NCI-H2227 (cell line): ENCODE measurements at regions not wholly inside any gene's neighbourhood (a gene's known extent, or its start where the extent isn't known, plus 50 kb on each side); places are given as distances from the start of the nearest gene placed in this dataset.
A peak's percentile ranks its signal among the peaks of the same experiment; 100 is the strongest.

Experiments
- DNase-seq: peaks from one replicate; lab custom pipeline; 2025; ENCODE audit not compliant: unreplicated experiment; lab: John Stamatoyannopoulos, UW

DNA sequence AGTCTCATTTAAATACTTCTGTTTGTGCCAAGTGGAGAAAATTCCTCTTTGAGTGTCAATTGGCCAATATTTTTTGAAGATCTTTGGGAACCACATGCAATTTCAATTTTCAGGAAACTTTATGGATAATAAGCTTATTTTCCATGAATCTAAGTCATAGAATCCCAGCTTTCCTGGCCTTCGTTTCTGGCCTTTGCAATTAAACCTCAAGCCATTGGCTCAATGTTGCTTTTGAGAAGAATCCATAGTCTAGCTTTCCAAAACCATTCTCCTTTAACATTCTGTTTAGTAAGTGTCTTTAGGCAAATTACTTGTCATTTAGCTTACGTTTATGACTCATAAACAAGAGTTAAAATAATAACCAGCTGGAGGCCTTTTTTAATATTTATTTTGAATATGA is 145.0 kb upstream of the FTMT start:
- no peak for DNase-seq

DNA sequence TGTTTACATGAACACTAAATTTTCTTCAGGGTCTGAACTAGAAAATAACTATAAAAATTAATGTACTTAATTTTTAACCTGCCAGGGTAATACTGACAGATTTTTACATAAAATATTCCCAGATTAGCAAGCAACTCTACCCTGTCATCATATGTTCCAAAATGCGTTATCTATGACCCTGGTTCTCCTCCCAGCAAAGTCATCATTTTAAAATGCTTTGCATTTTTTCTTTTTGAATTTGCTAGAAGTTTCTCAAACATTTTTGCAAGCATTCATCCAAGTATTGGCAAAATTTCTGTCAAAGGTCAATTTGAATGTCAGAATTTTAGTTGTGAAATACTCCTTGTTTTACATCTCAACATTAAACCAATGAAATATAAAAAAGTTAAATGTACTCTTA is 144.5 kb upstream of the FTMT start:
- no peak for DNase-seq

DNA sequence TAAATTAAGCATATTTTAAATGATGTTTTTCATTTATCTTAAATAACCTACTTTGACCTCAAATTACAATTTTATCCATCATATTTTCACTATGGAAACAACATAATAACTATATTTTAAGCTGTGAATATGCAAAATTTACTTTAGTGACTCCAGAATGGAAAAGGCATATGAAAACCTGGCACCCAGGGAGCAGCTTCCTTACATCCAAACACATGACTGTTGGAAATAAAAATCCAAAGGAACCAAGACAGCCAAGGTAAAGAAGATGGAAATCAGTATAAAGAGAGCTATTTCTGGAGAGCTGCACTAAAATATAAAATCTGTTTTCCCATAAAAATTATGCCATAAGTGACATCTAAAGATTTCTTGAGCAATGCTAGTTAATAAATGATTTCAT is 140.3 kb upstream of the FTMT start:
- DNase-seq: no peak

DNA sequence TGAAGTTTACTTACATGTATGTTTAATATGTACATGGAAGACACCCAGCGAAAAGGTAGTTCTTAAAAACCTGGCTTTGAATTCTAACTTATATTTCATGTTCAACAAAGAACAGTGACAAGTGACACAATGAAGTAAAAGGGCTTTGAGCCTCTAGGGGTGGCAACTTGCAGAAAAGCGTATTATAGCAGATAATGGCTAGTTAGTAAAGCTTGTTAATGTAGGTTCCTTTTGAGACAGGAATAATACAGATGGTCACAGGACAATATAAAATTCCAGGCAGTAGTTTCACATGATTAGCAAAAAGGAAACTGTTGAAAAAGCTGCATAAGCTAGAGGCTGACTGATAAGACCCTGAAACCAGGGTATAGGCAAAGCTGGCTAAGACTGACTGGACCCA is 132.4 kb upstream of the FTMT start:
- DNase-seq: no peak

DNA sequence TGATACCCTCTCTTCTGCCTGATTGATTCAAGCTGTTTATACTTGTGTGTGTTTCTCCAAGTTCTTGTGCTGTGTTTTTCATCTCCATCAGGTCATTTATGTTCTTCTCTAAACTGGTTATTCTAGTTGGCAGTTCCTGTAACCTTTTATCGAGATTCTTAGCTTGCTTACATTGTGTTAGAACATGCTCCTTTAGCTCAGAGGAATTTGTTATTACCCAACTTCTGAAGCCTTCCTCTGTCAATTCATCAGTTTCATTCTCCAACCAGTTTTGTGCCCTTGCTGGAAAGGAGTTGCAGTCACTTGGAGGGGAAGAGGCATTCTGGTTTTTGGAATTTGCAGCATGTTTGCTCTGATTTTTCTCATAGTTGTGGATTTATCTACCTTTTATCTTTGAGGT is 126.2 kb upstream of the FTMT start:
- DNase-seq: no peak

DNA sequence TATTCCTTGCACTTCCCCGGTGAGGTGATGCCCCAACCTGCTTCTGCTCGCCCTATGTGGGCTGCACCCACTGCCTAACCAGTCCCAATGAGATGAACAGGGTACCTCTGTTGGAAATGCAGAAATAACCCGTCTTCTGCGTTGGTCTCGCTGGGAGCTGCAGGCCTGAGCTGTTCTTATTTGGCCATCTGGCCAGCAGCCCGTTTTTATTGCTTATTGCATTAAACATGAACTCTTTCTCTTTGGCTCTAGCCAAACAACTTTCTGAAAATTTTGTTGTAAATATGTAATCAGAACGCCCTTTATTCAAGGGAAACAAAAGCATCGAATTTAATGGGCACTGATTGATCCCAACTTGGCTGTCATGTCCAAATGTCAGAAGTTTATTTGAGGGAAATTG is 124.7 kb upstream of the FTMT start:
- no peak for DNase-seq

DNA sequence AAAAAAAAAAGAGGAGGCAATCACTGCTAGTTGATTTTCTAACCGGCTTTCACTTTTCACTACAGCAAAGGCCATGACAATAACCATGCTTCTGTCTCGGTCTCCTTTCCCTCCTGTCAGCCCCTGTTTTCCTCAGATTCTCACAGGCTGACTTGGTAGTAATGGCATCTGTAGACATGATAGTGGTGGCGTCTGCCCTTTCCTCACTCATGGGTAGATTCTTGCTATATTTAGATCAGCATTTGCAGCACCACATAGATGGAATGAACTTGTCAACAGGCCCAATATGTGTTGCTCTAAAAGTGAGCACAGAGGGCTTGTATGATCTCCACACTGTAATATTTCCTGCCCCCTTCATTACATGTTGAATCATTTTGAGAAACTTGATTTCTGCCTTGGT is 120.3 kb upstream of the FTMT start:
- DNase-seq: no peak

DNA sequence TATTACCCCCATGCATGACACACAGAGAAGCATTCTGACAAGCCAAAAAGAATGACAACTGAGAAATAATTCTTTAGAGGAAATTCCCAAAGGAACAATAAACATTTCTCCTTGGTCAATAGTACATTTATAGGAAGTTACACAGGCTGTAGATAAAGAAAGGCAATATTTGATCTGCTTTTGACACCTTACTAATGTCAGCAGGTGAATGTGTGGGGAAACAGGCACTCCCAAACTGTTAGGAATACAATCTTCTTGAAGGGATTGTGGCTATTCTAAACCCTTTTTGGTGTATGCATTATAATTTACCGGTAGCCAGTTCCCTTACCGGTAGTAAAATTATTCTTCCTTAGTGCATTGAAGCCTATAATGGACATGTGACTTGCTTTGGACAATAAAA is 116.1 kb upstream of the FTMT start:
- DNase-seq: no peak

DNA sequence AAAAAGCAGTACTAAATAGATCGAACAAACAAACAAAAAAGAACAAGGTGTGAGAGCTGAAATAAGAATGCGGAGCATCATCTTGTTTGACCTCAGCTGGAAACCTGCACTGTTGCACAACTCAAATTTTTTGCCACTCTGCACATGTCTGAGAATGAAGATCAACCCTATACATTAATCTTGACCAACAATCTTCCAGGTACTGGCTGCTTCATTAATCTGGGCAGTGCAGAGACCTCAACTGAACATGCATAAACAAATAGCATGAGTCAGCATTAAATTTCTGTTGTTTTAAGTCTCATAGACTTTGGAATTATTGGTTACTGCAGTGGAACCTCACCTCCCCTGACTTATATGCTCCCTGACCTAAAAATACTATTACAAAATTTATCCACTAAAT is 114.6 kb upstream of the FTMT start:
- DNase-seq: no peak

DNA sequence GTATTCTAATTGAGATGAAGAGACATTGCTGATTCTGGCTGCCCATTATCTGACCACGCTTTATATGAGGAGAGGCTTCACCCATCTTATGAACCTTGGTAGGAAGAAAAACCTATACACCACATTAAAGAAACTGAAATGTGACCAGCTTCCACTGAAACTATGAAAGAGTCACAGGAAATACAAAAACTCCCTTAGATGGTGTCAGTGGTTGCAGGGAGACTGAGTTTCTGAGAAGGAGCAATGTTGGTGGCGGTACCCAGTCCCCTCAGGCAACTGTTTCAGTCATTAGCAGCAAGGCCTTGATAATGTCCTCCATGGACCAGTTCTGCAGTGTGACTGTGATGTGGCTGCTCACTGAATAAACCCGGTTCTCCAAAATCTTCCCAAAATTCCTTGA is 110.5 kb upstream of the FTMT start:
- no peak for DNase-seq

DNA sequence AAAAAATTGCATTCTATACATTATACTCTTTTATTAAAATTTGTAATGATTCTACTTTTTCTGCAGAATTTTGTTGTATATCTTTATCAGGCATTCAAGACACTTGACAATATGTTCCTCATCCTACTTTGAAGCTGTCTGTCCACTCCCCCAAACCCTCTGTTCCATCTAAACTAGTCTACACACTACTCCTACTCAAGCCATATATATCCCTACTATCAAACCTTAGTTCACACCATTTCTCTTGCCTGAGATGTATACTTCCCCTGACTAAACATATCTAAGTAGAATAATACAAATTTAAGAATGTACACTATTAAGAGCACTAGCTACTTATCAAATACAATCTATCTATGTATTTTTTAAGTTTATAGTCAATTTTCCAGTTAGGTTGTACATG is 107.1 kb upstream of the FTMT start:
- DNase-seq: no peak

DNA sequence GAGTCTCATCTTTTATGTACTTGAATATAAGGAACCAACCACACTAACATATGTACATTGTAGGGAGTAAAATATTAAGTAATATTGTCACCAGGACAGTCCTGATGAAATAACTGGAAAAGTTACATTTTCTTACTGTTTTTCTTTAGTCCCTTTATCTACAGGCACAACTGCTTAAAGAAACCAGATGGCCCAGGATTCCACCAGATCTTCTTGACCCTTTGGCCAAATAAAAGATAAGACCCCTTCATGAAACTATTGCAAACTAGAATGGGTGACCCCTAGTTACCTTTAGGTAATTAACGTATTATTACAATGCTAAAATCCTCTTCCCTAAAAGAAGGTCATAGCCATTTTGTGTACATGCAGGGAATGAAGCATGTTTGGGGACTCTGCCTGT is 106.3 kb upstream of the FTMT start:
- no peak for DNase-seq

DNA sequence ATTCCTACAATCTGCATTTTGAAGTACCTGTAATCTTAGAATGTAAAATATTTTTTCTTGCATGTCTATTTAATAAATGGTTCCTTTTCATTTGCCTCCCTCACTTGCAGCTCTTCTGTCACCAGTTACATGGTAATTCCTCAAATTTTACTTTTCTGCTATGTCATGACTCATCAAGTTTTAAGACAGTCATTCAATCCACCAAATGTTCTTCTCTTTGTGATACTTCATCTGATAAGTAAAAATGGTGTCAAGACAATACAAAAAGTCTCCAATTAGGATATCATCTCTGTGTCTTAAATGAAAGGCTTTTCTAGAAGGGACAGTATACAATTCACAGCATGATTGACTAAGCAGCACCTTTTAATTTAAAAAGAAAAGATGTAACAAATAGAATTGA is 104.9 kb upstream of the FTMT start:
- no peak for DNase-seq

DNA sequence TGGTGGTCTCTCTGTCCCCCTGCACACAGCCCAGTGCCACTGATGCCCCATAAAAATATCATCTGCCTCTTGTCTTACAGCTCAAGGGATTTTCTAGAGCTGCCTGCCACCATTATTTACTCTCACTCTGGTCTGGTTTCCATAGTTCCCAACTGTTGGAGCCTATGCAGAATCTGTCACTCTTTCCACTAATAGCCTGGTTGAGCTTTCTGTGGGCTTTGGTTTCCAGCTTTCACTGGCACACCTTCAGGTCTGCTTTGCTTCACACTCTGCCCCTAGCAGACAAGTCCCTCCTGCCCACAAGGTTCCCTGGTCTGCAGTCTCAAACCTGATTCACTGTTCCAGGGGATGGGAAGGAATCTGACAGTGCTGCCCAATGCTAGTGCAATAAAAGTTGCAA is 103.0 kb upstream of the FTMT start:
- no peak for DNase-seq

DNA sequence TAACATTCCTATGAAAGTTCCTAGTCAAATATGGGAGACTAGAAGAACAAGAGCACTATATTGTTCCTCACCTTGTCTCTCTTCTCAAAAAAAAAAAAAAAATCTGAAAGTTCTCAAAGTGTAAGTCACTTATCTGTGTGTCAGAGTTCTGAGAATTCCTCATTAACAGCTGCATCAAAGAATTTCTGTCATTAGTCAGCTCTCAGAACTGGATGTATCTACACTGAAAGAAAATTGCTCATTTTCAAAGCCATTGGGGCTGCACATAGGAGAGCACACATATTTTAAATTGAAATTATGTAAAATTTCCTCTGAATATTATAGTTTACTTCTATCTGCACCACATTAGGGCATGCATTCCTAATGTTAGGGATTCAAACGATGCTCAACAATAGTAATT is 99.5 kb upstream of the FTMT start:
- DNase-seq: no peak

DNA sequence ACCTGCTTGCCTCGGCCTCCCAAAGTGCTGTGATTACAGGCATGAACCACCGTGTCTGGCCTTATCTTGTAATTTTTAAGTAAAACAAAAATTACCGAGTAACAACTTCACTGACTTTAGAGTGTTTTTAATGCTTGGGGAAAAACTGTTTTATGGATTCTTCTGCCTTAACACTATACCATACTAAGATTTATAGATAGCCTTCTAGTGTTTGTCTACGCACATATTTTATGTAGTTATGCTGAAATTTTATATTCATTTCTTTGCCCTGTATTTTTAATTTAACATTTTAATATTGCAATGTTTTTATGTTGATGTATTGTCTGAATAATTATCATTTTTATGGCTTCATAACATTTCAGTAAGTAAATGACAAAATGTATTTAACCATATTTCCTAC is 96.4 kb upstream of the FTMT start:
- DNase-seq: no peak

DNA sequence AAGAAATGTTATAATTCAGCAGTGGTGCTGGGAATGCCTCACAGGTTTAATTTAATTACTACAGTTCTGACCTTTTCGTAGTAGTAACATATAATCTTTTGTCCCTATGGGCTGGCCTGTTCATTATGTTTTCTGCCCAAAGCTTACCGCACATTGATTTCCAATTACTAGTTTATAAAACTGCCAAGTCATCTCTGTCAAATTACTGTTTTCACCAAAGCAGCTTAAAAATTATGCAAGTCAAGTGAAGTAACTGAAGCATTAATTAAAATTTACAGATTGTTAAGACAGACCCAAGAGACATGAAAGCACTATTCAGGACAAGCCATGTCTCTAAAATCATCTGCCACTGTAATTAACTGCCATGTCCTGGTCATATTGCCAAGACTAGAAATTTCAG is 93.9 kb upstream of the FTMT start:
- DNase-seq: peak; percentile 25

DNA sequence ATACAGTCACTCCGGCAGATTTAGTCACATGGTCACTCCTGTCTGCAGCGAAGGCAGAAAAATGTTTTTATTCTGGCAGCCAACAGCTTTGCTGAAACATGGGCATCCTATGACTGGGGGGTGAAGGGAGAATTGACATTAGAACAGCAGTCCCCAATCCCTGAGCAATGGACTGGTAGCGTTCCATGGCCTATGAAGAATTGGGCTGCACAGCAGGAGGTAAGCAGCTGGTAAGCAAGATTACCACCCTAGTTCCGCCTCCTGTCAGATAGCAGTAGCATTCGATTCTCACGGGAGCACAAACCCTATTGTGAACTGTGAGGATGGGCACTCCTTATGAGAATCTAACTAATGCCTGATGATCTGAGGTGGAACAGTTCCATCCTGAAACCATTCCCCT is 93.1 kb upstream of the FTMT start:
- peak; percentile 44 for DNase-seq

DNA sequence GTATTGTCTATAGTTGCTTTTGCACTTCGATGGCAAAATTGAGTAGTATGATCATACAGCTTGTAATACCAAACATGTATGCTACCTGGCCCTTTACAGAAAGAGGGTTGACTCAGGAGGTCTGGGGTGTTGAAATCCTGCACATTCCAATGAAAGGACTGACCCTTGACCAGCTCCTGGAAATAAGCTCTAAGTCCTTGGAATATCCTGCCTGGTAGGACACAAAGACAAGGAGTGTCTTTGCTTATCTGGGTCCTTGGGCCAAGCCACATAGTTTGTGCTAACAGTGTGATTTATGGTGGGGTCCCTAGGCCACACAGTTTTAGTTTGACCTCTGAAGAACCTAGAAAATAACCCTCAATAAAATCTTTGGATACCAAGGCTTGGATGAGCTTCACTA is 89.3 kb upstream of the FTMT start:
- no peak for DNase-seq

DNA sequence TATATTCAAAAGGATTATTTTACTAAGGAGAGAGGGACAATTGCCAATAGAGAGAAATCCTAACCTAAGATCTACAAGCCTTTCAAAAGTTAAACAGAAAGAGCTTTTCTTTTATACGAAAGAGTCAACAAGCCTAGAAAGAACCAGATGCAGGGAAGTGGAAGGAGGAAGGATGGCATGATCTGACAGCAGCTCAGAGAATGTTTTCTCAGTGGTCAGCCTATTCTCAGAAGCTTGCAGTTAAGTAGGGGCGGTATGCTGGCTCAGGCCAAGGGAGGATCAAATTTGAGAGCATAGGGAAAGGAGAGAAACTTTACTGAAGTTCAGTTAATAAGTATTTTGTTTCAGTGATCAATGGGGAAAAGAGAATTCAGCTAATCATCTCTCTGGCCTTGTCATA is 88.0 kb upstream of the FTMT start:
- no peak for DNase-seq

DNA sequence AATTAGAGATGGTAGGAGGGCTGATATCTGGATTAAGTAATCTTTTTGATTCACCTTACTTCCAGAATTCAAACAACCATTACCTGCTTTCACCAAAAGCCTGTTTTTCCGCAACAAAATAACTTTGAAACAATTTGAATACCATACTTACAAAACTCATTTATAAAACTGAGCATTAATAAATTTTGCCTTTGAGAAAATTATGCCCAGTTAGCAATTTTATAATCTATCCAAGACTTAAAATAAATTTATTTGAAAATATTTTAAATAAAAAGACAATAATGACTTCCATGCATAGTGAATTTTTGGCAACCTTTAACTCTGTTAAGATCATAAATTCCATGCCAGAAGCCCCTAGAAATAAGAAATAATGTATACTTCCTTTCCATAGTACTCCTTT is 71.3 kb upstream of the FTMT start:
- DNase-seq: no peak

DNA sequence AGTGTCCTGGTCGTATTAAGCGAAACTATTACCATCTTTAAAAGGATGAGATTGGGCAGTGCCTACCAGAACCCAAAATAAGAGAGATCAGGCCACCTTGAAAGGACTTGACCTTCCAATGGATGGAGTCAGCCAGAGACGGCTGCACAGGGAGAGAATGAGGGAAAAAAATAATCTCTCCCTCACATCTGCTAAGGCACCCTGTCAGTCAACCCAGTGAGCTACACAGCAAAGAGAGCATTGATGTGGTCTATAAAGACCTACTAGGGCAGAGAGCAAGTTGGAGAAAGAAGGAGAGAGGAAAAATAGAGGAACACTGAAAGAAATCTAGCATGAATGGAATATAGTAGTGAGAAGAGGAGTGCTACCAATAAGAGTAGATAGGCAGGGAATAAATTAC is 68.0 kb upstream of the FTMT start:
- no peak for DNase-seq

DNA sequence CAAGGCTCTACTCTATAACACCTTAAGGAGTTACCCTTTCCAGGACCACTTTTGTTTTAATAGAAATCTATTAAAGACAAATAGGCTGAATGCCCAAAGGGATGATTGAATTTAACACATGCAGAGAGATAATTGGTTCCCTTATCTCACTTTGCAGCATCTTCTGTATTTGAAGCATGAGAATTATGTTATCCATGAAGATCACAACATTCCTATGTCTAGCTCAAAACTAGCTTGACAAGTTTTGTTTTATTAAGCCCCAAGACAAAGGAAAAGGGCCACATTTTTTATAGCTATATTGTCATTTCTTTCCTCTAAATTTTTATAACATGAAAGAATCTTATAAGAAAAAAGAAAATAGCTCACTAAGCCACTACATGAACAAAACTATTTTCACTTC is 57.9 kb upstream of the FTMT start:
- DNase-seq: no peak

DNA sequence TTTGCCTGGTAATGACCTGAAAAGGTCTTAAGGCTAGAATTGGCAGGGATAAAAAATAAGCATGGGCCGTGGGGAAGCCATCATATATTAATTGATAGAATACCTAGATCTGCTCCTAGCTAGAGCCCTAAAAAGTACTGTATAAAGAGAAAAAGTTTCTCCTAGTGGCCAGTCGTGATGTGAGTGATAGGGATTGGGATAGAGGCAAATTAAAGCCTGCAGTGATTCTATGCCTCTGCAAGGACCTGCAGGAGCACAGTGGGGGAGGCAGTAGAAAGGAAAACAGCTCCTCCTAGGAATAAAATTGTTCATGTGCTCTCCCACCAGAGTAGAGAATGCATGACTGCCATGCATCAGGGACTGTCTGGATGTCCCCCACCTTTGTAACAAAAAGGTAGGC is 56.2 kb upstream of the FTMT start:
- DNase-seq: no peak
